AG20443 (cell line): ENCODE measurements at regions not wholly inside any gene's neighbourhood (a gene's known extent, or its start where the extent isn't known, plus 50 kb on each side); places are given as distances from the start of the nearest gene placed in this dataset.
"Not testable (repeated sequence)": the region's sequence is repeated elsewhere in the genome, so short reads cannot be mapped to it uniquely, and the experiment has no call there.

Experiments used
- DNase-seq: peaks from one replicate; pipeline ENCODE4 v3.0.0; 2012; ENCODE audit warnings: low spot score, mixed read lengths

GRCh38 chr11:71332447-71332846 is 80.1 kb upstream of the SHANK2 start:
- no peak for DNase-seq

GRCh38 chr11:71332046-71332445 is 79.7 kb upstream of the SHANK2 start:
- no peak for DNase-seq

GRCh38 chr11:71331631-71332030 is 79.3 kb upstream of the SHANK2 start:
- no peak for DNase-seq

GRCh38 chr11:71330996-71331395 is 78.6 kb upstream of the SHANK2 start:
- no peak for DNase-seq

GRCh38 chr11:71330349-71330748 is 78.0 kb upstream of the SHANK2 start:
- DNase-seq, result no peak

GRCh38 chr11:71329786-71330185 is 77.4 kb upstream of the SHANK2 start:
- no peak for DNase-seq

- no peak for DNase-seq
These were observed 76.8 kb upstream of the SHANK2 start for GRCh38 chr11:71329165-71329510.

- DNase-seq, result no peak
These were observed 75.0 kb upstream of the SHANK2 start for GRCh38 chr11:71327156-71328085.

GRCh38 chr11:71326328-71326940 is 74.1 kb upstream of the SHANK2 start:
- DNase-seq, result no peak

GRCh38 chr11:71325418-71326327 is 73.3 kb upstream of the SHANK2 start:
- DNase-seq, result no peak

GRCh38 chr11:71324788-71325417 is 72.5 kb upstream of the SHANK2 start:
- no peak for DNase-seq

GRCh38 chr11:71323876-71324526 is 71.6 kb upstream of the SHANK2 start:
- no peak for DNase-seq

- DNase-seq, result no peak
These were observed 70.6 kb upstream of the SHANK2 start for GRCh38 chr11:71322861-71323582.

- DNase-seq, result no peak
These were observed 69.9 kb upstream of the SHANK2 start for GRCh38 chr11:71322192-71322735.

- DNase-seq, result no peak
These were observed 69.2 kb upstream of the SHANK2 start for GRCh38 chr11:71321433-71322191.

- DNase-seq, result no peak
These were observed 64.3 kb upstream of the SHANK2 start for GRCh38 chr11:71316701-71317100.

- not testable (repeated sequence) for DNase-seq
These were observed 60.2 kb upstream of the SHANK2 start for GRCh38 chr11:71312616-71313015.

- peak; percentile 2 for DNase-seq
These were observed 59.6 kb upstream of the SHANK2 start for GRCh38 chr11:71311928-71312510.

- DNase-seq, result peak; percentile 3
These were observed 59.0 kb upstream of the SHANK2 start for GRCh38 chr11:71311176-71311925.
